ENCODE measurements at regions not wholly inside any gene's neighbourhood (a gene's known extent, or its start where the extent isn't known, plus 50 kb on each side); places are given as distances from the start of the nearest gene placed in this dataset.
A peak's percentile ranks its signal among the peaks of the same experiment; 100 is the strongest.
"Not testable (repeated sequence)": the region's sequence is repeated elsewhere in the genome, so short reads cannot be mapped to it uniquely, and the experiment has no call there.

DNA sequence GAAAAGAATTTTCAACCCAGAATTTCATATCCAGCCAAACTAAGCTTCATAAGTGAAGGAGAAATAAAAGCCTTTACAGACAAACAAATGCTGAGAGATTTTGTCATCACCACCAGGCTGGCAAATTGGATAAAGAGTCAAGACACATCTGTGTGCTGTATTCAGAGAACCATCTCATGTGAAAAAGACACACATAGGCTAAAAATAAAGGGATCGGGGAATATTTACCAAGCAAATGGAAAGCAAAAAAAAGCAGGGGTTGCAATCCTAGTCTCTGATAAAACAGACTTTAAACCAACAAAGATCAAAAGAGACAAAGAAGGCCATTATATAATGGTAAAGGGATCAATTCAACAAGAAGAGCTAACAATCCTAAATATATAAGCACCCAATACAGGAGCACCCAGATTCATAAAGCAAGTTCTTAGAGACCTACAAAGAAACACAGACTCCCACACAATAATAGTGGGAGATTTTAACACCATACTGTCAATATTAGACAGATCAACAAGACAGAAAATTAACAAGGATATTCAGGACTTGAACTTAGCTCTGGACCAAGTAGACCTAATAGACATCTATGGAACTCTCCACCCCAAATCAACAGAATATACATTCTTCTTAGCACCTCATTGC, 55.9 kb upstream of the ACSM6 start:
- DNase-seq (ENCODE audit: low read depth, low spot score); H3K4me3 ChIP-seq (ENCODE audit: low read length): not testable (repeated sequence)

- H3K4me3 ChIP-seq (ENCODE audit: low read length): no peak overlapping the region
- no peak for DNase-seq (ENCODE audit: low read depth, low spot score)
Measured at GRCh38 chr10:95134490-95134889, 59.5 kb upstream of the ACSM6 start.

DNA sequence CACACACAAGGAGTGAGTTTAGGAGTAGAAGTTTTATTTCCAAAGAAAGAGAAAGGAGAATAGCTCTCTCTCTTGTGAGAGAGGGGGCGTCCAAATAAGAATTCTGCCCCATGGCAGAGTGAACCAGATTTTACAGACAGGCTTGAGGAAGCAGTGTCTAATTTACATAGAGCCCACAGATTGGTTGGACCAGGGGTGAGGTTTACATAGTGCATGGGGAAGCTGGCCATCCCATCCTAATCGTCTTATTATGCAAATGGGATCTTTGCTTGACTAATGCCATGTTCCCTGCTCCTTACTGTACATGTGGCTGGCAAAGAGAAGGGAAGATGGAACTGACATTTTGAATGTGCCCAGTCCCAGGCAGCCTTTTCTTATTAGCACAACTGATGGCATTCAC, 60.0 kb upstream of the ACSM6 start:
- no peak for DNase-seq (ENCODE audit: low read depth, low spot score)
- no peak overlapping the region for H3K4me3 ChIP-seq (ENCODE audit: low read length)

DNA sequence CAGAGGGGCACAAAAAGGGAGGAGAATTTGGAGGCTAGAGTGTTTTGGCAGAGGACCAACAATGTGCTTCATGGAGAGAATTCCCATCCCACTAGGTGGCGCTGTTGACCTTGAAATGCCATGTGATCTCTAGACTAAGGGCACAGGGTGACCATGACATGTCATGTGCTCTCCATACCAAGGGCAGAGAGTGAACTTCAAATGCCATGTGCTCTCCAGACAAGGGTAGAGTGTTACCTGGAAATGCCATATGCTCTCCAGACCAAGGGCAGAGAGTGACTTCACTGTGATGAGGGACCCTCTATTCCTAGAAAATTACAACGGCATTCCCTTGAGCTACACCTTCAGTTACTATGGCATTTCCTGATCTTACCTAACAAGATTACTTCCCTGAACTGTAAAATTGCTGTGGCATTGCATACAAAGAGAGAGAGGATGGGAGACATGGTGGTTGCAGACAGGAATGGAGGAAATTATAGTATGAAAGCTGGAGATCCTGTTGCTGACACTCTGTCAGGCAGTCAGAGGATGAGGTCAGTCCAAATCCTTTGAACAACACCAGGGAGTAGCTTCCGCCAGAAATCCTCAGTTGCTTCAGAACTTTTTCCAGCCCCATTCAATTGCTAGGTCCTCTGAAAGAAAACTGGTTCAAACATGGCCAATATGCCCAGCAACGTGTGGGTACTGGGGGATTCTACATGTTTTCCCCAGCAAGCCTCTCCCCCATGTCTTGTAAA, 60.9 kb upstream of the ACSM6 start:
- H3K4me3 ChIP-seq (ENCODE audit: low read length): no peak overlapping the region
- peak; percentile 76 for DNase-seq (ENCODE audit: low read depth, low spot score)

- H3K4me3 ChIP-seq (ENCODE audit: low read length); DNase-seq (ENCODE audit: low read depth, low spot score): not testable (repeated sequence)
Measured at GRCh38 chr10:95130429-95130828, 61.1 kb upstream of the CYP2C8 start.

GRCh38 chr10:95125582-95125981, 56.3 kb upstream of the CYP2C8 start:
- H3K4me3 ChIP-seq (ENCODE audit: low read length): no peak overlapping the region
- no peak for DNase-seq (ENCODE audit: low read depth, low spot score)

DNA sequence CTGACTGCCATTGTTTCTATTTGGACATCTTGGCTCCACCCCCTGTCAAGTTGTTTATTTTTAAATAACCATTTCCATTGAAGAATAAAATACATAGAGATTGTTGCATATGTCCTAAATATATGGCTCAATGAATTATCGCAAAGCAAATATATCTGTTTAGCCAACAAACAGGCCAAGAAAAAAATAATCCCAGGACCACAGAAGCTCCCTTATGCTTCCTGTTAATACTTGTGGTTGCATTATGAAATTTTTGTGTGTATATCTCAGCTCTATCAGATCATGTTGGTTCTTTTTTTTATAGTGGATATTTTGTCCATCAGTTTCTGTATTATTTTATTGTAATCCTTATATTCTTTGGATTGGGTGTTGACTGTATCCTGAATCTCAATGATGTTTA, 53.4 kb upstream of the CYP2C8 start:
- no peak for DNase-seq (ENCODE audit: low read depth, low spot score)
- H3K4me3 ChIP-seq (ENCODE audit: low read length): no peak overlapping the region

DNA sequence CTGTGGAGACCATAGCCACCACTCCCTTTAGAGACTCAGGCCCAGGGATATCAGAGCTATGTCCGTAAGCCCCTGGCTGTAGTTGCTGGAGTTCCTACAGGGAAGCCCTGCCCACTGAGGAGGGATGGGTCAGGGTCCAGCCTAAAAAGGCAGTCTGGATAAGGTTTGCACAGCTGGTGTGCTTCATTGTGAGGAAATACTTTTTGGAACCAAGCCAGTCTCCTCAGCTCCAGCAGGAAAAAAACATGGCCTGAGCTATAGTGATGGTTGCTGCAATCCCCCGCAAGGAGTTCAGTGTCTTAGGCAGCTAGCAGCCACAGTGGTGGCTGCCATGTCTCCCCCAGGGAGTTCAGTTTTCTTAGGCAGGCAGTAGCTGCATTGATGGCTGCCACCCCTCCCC, 52.6 kb upstream of the CYP2C8 start:
- DNase-seq (ENCODE audit: low read depth, low spot score): no peak
- H3K4me3 ChIP-seq (ENCODE audit: low read length): no peak overlapping the region
